GM18907 (cell line): ENCODE measurements at regions not wholly inside any gene's neighbourhood (a gene's known extent, or its start where the extent isn't known, plus 50 kb on each side); places are given as distances from the start of the nearest gene placed in this dataset.
A peak's percentile ranks its signal among the peaks of the same experiment; 100 is the strongest.

Experiments
- ATAC-seq: cut with Tn5 transposase; IDR thresholded peaks from one replicate; pipeline ENCODE4 v1.9.1; 2021; ENCODE audit warnings: mild to moderate bottlenecking, moderate library complexity; ENCODE audit not compliant: unreplicated experiment

DNA sequence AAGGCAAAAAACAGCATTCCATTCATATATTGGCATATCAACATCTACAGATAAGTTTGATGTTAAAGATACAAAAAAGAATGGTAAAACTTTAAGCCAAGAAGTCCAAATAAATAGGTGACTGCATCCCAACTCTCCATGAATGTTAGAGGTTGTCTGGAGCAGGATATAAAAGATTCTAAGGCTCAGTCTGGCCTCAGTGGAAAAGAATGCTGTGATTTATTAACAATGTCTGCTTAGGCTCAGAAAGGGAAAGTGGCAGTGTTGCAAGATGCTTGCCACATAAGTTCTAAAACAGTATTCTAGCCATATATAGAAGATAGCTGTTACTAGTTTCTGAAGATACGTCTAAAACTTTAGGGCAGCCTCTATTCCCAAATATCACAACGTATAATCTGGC, 179.8 kb upstream of the NBEA start:
- no peak for ATAC-seq

- no peak for ATAC-seq
Observed at GRCh38 chr13:34764246-34764645, 177.8 kb upstream of the NBEA start.

- ATAC-seq, result no peak
Observed at GRCh38 chr13:34765446-34766180, 176.5 kb upstream of the NBEA start.

GRCh38 chr13:34767778-34768177, 174.3 kb upstream of the NBEA start:
- peak; percentile 40 for ATAC-seq

GRCh38 chr13:34772206-34772605, 169.9 kb upstream of the NBEA start:
- no peak for ATAC-seq

DNA sequence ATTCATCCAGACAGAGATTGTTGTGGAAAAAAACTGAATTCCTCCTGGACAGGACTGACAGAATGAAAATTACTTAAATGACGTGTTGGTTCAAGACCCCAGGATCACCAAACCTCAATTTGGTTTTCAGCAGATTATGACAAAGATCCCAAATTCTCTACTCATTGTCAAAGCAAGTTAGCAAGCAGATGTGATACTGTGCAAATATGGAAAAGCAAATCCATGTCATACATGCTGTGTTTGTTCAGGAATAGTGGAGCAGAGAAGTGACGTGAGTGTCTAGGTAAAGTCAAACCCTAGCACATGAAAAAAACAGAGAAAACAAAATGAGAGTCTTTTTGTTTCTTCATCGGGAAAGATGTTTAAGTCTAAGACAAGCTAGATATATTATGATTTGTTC, 169.2 kb upstream of the NBEA start:
- no peak for ATAC-seq

DNA sequence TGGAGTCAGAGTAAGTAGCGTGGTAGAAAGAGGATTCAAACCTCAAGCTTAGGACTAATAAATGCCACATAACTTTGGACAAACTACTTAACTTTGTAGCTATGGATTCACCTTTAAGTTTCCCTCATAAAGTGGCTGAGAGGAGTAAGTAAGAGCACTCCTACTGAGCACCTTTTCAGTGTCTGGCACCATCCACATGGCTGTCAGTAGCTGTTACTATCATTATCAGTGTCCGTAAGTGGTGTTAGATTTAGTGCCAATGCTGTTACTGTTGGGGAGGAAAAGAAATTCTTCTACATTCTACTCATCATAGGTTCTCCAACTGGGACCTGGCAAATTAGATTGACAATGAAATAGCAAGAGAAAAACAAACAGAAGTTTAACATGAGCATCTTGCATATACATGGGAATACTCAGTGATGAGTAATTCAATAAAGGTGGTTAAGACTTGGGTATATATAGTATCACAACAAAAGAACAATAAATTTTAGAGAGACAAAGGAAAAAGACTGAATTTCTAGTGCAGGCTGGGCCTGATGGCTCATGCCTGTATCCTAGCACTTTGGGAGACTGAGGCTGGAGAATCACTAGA, 165.6 kb upstream of the NBEA start:
- no peak for ATAC-seq

GRCh38 chr13:34777089-34777913, 164.8 kb upstream of the NBEA start:
- no peak for ATAC-seq

DNA sequence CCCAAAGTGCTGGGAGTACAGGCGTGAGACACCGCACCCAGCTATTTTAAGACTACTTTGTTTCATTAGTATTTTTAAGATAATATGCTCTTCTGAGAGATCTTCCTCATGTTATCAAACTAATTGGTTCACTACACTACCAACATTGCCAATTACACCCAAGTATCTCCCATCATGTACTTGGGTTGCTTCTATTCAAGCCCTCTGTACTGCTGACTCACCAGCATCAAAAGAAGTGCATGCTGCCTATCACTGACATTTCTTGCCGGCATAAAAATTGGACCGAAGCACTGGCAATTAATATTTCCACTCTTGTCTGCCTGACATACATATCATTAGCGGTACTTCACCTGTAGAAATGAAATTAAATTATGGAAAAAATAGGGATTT, 164.2 kb upstream of the NBEA start:
- no peak for ATAC-seq

GRCh38 chr13:34779171-34779570, 162.9 kb upstream of the NBEA start:
- no peak for ATAC-seq

DNA sequence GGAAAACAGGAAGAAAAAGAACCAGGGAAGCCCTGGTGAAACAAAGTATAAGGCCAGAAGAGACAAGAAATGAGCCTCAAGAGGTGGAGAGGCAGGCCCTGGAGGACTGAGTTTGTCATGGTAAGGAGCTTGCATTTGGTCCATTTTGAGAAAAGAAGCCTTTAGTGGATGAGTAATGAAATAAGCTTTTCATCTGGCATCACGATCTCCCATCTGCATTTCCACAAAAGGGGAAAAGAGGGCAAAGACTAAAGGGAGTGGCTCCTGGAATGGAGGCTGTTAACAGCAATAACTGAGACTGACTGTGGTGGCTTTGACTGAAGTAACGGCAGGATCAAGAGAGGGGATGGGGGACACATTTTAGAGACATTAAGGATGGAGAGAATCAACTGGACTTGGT, 148.8 kb upstream of the NBEA start:
- no peak for ATAC-seq

DNA sequence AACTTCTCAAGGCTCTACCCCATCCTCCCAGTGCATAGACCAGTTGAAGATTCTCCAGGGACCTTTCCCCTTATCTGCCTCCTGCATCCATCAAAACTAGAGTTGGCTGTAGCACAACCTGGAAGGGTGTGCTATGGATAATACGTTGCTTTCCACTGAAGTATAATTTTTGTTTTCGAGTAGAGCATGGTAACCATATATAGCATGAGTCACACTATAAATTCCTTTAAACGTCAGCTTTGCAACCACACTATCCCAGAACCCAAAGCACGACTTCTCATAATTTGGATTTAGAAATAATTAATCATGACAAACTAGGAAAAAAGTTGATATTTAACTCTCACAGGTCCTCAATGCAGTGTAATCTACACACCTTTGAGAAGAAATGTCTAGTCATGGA, 138.3 kb upstream of the NBEA start:
- ATAC-seq, result no peak

DNA sequence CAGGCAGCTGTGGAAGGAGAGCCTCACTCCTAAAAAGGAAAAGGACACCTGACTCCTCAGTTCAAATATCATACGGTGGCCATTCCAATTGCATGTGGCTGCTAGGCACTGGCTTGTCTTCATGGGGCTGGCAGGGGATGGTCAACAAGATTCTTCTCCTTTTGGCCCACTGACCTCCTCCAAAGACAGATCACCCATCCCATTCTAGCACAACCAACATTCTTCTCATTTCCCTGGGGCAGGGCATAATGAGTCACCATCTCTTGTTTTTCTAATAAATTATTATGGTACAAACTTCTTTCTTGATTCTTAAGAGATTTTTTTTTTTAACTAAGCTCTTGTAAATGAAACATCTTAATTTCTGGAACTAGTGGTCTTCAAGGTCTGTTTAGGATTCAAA, 136.7 kb upstream of the NBEA start:
- no peak for ATAC-seq

DNA sequence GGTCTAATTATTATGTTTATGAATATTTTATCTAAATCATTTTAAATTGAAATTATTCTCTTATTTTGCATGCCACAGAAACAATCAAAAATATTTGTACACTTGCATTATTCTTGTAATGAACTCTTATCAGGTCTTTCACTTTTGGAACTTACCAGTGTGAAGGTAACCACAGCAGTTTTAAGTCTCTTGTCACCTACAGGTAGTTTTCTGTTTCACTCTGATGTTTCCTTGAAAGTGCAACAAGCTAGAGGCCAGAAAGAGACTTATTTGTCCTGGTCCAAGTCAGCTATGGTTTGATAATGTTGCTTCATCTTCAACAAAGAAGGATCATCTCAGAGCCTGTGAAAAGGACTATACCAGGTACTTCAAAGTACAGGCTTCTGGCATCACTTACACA, 133.4 kb upstream of the NBEA start:
- ATAC-seq, result no peak

DNA sequence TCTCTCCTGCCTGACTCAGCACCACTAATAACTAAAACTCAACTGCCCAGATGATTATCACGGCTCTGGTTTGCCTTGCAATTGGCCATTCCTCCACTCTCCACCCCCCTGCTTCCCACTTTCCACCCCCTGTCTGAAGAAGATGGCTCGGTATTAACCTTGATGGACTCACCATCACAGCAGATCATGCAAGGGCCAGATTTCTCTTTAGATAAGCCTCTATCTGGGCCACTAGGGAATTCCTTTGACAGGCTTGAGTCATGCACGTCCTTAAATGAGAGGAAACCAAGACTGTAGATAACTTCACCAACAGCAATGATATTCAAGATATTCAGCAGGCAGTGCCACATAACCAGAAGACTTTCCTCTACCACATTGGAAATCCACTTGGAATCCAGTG, 131.1 kb upstream of the NBEA start:
- ATAC-seq, result no peak

DNA sequence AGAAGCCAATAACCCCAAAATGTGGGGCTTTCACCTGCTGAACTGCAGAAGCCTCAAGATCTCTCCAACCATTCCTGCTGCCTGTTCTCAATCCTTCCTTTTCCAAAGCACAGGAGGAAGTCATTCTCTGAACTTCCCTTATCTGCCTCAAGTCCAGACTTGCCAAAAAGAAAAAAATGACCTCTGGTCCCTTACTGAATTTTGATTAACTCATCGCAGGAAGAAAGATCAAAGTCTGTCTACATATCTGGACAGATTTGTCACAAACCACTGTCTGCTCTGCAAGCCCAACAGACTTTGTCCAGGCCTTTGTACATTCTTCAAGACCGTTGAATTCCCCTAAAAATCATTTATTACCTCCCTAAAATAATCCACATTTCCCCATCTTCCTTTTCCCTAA, 126.5 kb upstream of the NBEA start:
- ATAC-seq, result no peak

GRCh38 chr13:34816245-34816884, 125.7 kb upstream of the NBEA start:
- ATAC-seq, result no peak

GRCh38 chr13:34816908-34817665, 125.0 kb upstream of the NBEA start:
- no peak for ATAC-seq

GRCh38 chr13:34822650-34823049, 119.4 kb upstream of the NBEA start:
- ATAC-seq, result no peak

DNA sequence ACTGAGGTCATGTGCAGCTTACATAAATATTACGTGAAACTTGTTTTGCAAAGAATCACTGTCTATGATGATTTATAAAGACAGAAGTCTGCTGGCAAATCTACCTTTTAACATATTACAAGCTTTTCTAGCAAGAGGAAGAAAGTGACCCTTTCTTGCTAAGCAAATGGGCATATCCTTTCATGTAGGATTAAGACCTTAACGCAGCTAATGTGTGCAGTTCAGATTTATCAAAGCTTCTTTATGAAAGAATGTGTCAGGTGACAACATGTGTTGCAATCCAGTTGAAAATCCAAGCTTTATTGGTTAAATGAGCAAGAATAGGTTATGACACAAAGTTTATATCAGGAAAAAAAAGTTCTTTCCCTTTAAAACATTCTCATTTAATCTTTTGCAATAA, 115.6 kb upstream of the NBEA start:
- ATAC-seq, result no peak
